K562 (cell line): ENCODE measurements at regions not wholly inside any gene's neighbourhood (a gene's known extent, or its start where the extent isn't known, plus 50 kb on each side); places are given as distances from the start of the nearest gene placed in this dataset.

ENCODE experiments used
- ATAC-seq: fragments of 200-7000 bp; cut with Tn5 transposase; 3 replicates; pipeline ENCODE4 v1.9.1; 2020; ENCODE audit warnings: moderate library complexity
- BruUV-seq: library from RNA; stranded (reverse); fragments of 400-500 nt; replicated peaks from 2 replicates; lab custom pipeline; 2021; lab: Mats Ljungman, UMichigan
- CTCF ChIA-PET: fragments of 300-600 bp; formaldehyde crosslinking; extraction: SDS; loops from one replicate; lab custom pipeline; 2021; ENCODE audit warnings: low intra/inter-chr PET ratio; lab: Yijun Ruan, JAX
- POLR2A ChIA-PET: fragments of 300-600, 350-650 bp; sonication (Branson Sonifier 250); formaldehyde crosslinking; extraction: SDS; loops from one replicate; lab custom pipeline; 2021; ENCODE audit warnings: antibody characterized with exemption, inconsistent platforms; lab: Yijun Ruan, JAX
- DNase-seq, 4 experiments: peaks; one replicate each; pipeline versions ENCODE4 v3.0.0 to v3.0.0-alpha.2; 2011 to 2018; ENCODE audit warnings: low spot score in 3 of 4, mixed read lengths in 3 of 4; ENCODE audit errors: extremely low read depth in 1 of 4
- FAIRE-seq: peaks from 2 replicates; lab custom pipeline; 2011; peaks lifted over from hg19 to GRCh38; lab: Jason Lieb, UNC
- H2AFZ ChIP-seq: 2 replicates; pipeline ENCODE4 v1.6.0; 2011; ENCODE audit warnings: low read depth, low read length, control low read depth, inconsistent platforms
- H3K27ac ChIP-seq: fragments of 200-600 bp; 3 replicates; pipeline ENCODE4 v1.8.0; 2011; ENCODE audit warnings: low read depth, mild to moderate bottlenecking, control low read depth, inconsistent platforms, low read length, moderate library complexity, mixed read lengths; ENCODE audit errors: extremely low read depth
- H3K27me3 ChIP-seq, 2 experiments: fragments of 300-600 bp in 1 of 2; 2 replicates in 1 of 2; 3 replicates in 1 of 2; pipeline versions ENCODE4 v1.6.0 to v1.8.0; 2011; ENCODE audit warnings: inconsistent platforms in 2 of 2, low read length in 2 of 2, mild to moderate bottlenecking in 1 of 2, mixed read lengths in 1 of 2, moderate library complexity in 1 of 2; ENCODE audit not compliant: control insufficient read depth in 2 of 2, insufficient read depth in 2 of 2
- H3K36me3 ChIP-seq: fragments of 300-600 bp; 3 replicates; pipeline ENCODE4 v1.8.0; 2011; ENCODE audit warnings: mild to moderate bottlenecking, low read length, inconsistent platforms; ENCODE audit not compliant: control insufficient read depth, insufficient read depth
- H3K4me1 ChIP-seq, 2 experiments: fragments of 200-600 bp in 1 of 2; replicated peaks in 1 of 2; 2 replicates in 1 of 2; 3 replicates in 1 of 2; pipeline versions ENCODE4 v1.5.1 to v1.8.0; 2011; ENCODE audit warnings: inconsistent platforms in 2 of 2, low read length in 2 of 2, mild to moderate bottlenecking in 1 of 2, mixed read lengths in 1 of 2, moderate library complexity in 1 of 2; ENCODE audit not compliant: control insufficient read depth in 2 of 2, insufficient read depth in 2 of 2
- H3K4me2 ChIP-seq: 2 replicates; pipeline ENCODE4 v1.6.1; 2011; ENCODE audit warnings: low read length, control low read depth, inconsistent platforms, mixed read lengths; ENCODE audit not compliant: insufficient read depth
- H3K4me3 ChIP-seq: fragments of 200-600 bp; sonication (generic), shearing (Covaris generic); 2 replicates; pipeline ENCODE4 v1.5.1; 2016; ENCODE audit warnings: control low read depth, inconsistent platforms
- H3K79me2 ChIP-seq: fragments of 200-600 bp; 3 replicates; pipeline ENCODE4 v1.8.0; 2011; ENCODE audit warnings: low read length, inconsistent platforms; ENCODE audit not compliant: control insufficient read depth, insufficient read depth
- H3K9ac ChIP-seq, 2 experiments: 2 replicates each; pipeline versions ENCODE4 v1.6.0 to v1.6.1; 2011; ENCODE audit warnings: low read depth in 2 of 2, low read length in 2 of 2, control low read depth in 1 of 2, inconsistent platforms in 1 of 2, mild to moderate bottlenecking in 1 of 2, mixed read lengths in 1 of 2; ENCODE audit not compliant: insufficient read depth in 1 of 2
- H3K9me1 ChIP-seq: one replicate; pipeline ENCODE4 v1.6.0; 2011; ENCODE audit warnings: inconsistent platforms, mild to moderate bottlenecking, low read length, moderate library complexity; ENCODE audit not compliant: control insufficient read depth, insufficient read depth
- H3K9me3 ChIP-seq: replicated peaks from 2 replicates; pipeline ENCODE4 v1.5.1; 2011; ENCODE audit warnings: low read depth, low read length, inconsistent platforms; ENCODE audit not compliant: control insufficient read depth, insufficient read depth
- H4K20me1 ChIP-seq: replicated peaks from 2 replicates; pipeline ENCODE4 v1.6.1; 2011; ENCODE audit warnings: low read length, inconsistent platforms, mixed read lengths; ENCODE audit not compliant: control insufficient read depth, insufficient read depth
- COPS2 ChIP-seq: fragments of 450-650 bp; conservative IDR thresholded peaks from 2 replicates; pipeline ENCODE4 v1.6.1; 2016; ENCODE audit warnings: mild to moderate bottlenecking, moderate library complexity
- EHMT2 ChIP-seq: fragments of 450-650 bp; IDR thresholded peaks from 2 replicates; pipeline ENCODE4 v1.6.1; 2018; ENCODE audit warnings: antibody characterized with exemption
- POLR2AphosphoS5 ChIP-seq: IDR thresholded peaks from 2 replicates; pipeline ENCODE4 v1.6.1; 2011; ENCODE audit warnings: mild to moderate bottlenecking, low read depth, low read length, moderate library complexity; ENCODE audit not compliant: control insufficient read depth, insufficient read depth
- ZFP91 ChIP-seq: sonication (generic); formaldehyde crosslinking; IDR thresholded peaks from 2 replicates; pipeline ENCODE4 v1.8.0; 2022; ENCODE audit warnings: mild to moderate bottlenecking, missing genetic modification reagents
- ZNF146 ChIP-seq: IDR thresholded peaks from one replicate; pipeline ENCODE4 v1.6.1; 2018; ENCODE audit warnings: missing compliant biosample characterization; ENCODE audit not compliant: unreplicated experiment
- ZNF239 ChIP-seq: fragments of 250-450 bp; sonication (Bioruptor Pico); IDR thresholded peaks from 2 replicates; pipeline ENCODE4 v1.4.0; 2020; ENCODE audit warnings: mild to moderate bottlenecking
- ZNF280B ChIP-seq: fragments of 250-450 bp; sonication (Bioruptor Pico); IDR thresholded peaks from 2 replicates; pipeline ENCODE4 v1.5.1; 2021; ENCODE audit warnings: mild to moderate bottlenecking
- WGBS: fragments of 100-300 bp; shearing (Covaris generic); methylation state at CpG from one replicate; pipeline ENCODE4 v1.1.6; 2016; ENCODE audit warnings: low coverage, mixed read lengths; ENCODE audit not compliant: insufficient coverage; ENCODE audit errors: missing lambda C conversion rate; 5-methylcytosine and 5-hydroxymethylcytosine counted together
- in situ Hi-C: fragments of 300-500 bp; cut with MboI; formaldehyde crosslinking; loops from 4 replicates; pipeline ENCODE4 v1.15.0; 2018; ENCODE audit warnings: inconsistent platforms, mixed read lengths
- intact Hi-C: fragments of 100-400 bp; cut with micrococcal nuclease; formaldehyde crosslinking; loops from 2 replicates; pipeline ENCODE4 v1.14.2; 2022

- CTCF ChIA-PET: no interaction called here
- Histone ChIP-seq H3K79me2 (peaks cover 2% of the 10 kb centered on the region; the same call in 1 of the 3 replicates), H3K4me2 (no peak overlapping the region), H3K27ac (no peak overlapping the region), H3K4me1 (peaks cover 4 to 31% of the 10 kb centered on the region in 2 experiments; a peak in 4 of 5 replicates), H3K27me3 (no peaks in the 10 kb centered on the region), H3K9me1 (no peaks in the 10 kb centered on the region), H4K20me1 (no peaks in the 10 kb centered on the region), H3K9ac (no peak overlapping the region), H2AFZ (peak overlapping the region; percentile 32; the same call in 1 of the 2 replicates), H3K36me3 (no peaks in the 10 kb centered on the region), H3K9me3 (no peaks in the 10 kb centered on the region), H3K4me3 (no peak overlapping the region)
- ATAC-seq (no peak), FAIRE-seq (no peak), DNase-seq (no peak)
- TF ChIP-seq EHMT2 (no peak), ZNF239 (CRISPR knock-in tag) (no peak), COPS2 (no peak), POLR2AphosphoS5 (no peak), ZNF280B (CRISPR knock-in tag) (no peak), ZFP91 (CRISPR knock-in tag) (no peak), ZNF146 (no peak)
- BruUV-seq: no TSS peak
- in situ Hi-C loops: no loop called here
- 0% methylated on average over 1 of the region's 1 CpG for WGBS
- intact Hi-C loops: no loop called here
- POLR2A ChIA-PET: interaction anchor here (2.0 kb wide), 1 partner anchor 15 kb away, joined by 5 read pairs; no protein-coding TSS in a partner anchor
Measured at GRCh38 chr3:124615896-124616543, 114.2 kb upstream of the UMPS start.
